Neuronal stem cell (in vitro differentiated cells): ENCODE measurements at regions not wholly inside any gene's neighbourhood (a gene's known extent, or its start where the extent isn't known, plus 50 kb on each side); places are given as distances from the start of the nearest gene placed in this dataset.

ENCODE experiments used
- DNase-seq: peaks from one replicate; pipeline ENCODE4 v3.0.0-alpha.2; 2013; ENCODE audit warnings: low spot score
- H2AFZ ChIP-seq: one replicate; pipeline ENCODE4 v1.6.1; 2013; ENCODE audit warnings: mild to moderate bottlenecking, low read length, inconsistent platforms
- H2AK5ac ChIP-seq: 2 replicates; pipeline ENCODE4 v1.6.1; 2013; ENCODE audit warnings: low read depth, mild to moderate bottlenecking, inconsistent platforms, low read length, moderate library complexity, mixed read lengths
- H2BK120ac ChIP-seq: 2 replicates; pipeline ENCODE4 v1.6.1; 2013; ENCODE audit warnings: low read depth, mild to moderate bottlenecking, inconsistent platforms, low read length, moderate library complexity, mixed read lengths
- H2BK12ac ChIP-seq: one replicate; pipeline ENCODE4 v1.6.1; 2013; ENCODE audit warnings: low read length, inconsistent platforms
- H2BK15ac ChIP-seq: 2 replicates; pipeline ENCODE4 v1.6.1; 2013; ENCODE audit warnings: mild to moderate bottlenecking, low read length, inconsistent platforms, mixed read lengths
- H2BK5ac ChIP-seq: one replicate; pipeline ENCODE4 v1.6.1; 2013; ENCODE audit warnings: inconsistent platforms, mild to moderate bottlenecking, low read length, moderate library complexity
- H3K14ac ChIP-seq: one replicate; pipeline ENCODE4 v1.6.1; 2013; ENCODE audit warnings: low read length, inconsistent platforms
- H3K18ac ChIP-seq: 2 replicates; pipeline ENCODE4 v1.6.1; 2013; ENCODE audit warnings: low read length, inconsistent platforms
- H3K23ac ChIP-seq: 2 replicates; pipeline ENCODE4 v1.6.1; 2013; ENCODE audit warnings: low read depth, mild to moderate bottlenecking, mixed read lengths, low read length, inconsistent platforms; ENCODE audit not compliant: poor library complexity
- H3K27ac ChIP-seq: replicated peaks from 3 replicates; pipeline ENCODE4 v1.5.1; 2013; ENCODE audit warnings: low read length, inconsistent platforms
- H3K27me3 ChIP-seq, 3 experiments: 2 replicates each; pipeline ENCODE4 v1.6.1; 2013; ENCODE audit warnings: low read length in 3 of 3, mild to moderate bottlenecking in 2 of 3, inconsistent platforms in 1 of 3, low read depth in 1 of 3, mixed read lengths in 1 of 3, moderate library complexity in 1 of 3; ENCODE audit not compliant: control insufficient read depth in 3 of 3, insufficient read depth in 3 of 3
- H3K36me3 ChIP-seq, 2 donors: replicated peaks in 1 of 2; 2 replicates each; pipeline ENCODE4 v1.6.1; 2013; ENCODE audit warnings: low read length in 2 of 2; ENCODE audit not compliant: control insufficient read depth in 2 of 2, insufficient read depth in 2 of 2
- H3K4ac ChIP-seq: 2 replicates; pipeline ENCODE4 v1.6.1; 2013; ENCODE audit warnings: inconsistent platforms, mild to moderate bottlenecking, low read length, moderate library complexity
- H3K4me1 ChIP-seq, 2 donors: 1 replicate in 1 of 2; 2 replicates in 1 of 2; pipeline ENCODE4 v1.6.1; 2013; ENCODE audit warnings: low read length in 2 of 2, low read depth in 1 of 2; ENCODE audit not compliant: control insufficient read depth in 2 of 2, insufficient read depth in 1 of 2
- H3K4me2 ChIP-seq: one replicate; pipeline ENCODE4 v1.6.1; 2013; ENCODE audit warnings: mild to moderate bottlenecking, low read length, inconsistent platforms; ENCODE audit not compliant: insufficient read depth, poor library complexity, severe bottlenecking
- H3K4me3 ChIP-seq, 2 donors: 2 replicates each; pipeline ENCODE4 v1.5.1; 2013; ENCODE audit warnings: low read length in 2 of 2, mild to moderate bottlenecking in 2 of 2, inconsistent platforms in 1 of 2, moderate library complexity in 1 of 2
- H3K79me1 ChIP-seq: one replicate; pipeline ENCODE4 v1.6.1; 2013; ENCODE audit warnings: low read depth, mild to moderate bottlenecking, inconsistent platforms, low read length, moderate library complexity
- H3K9ac ChIP-seq: one replicate; pipeline ENCODE4 v1.6.1; 2013; ENCODE audit warnings: mild to moderate bottlenecking, low read depth, low read length, inconsistent platforms; ENCODE audit not compliant: poor library complexity
- H3K9me3 ChIP-seq, 2 donors: replicated peaks in 1 of 2; 2 replicates each; pipeline versions ENCODE3 to v1.6.1; 2013; ENCODE audit warnings: low read length in 2 of 2, mild to moderate bottlenecking in 2 of 2, inconsistent platforms in 1 of 2, low read depth in 1 of 2, mixed read lengths in 1 of 2, moderate library complexity in 1 of 2; ENCODE audit not compliant: control insufficient read depth in 2 of 2, insufficient read depth in 1 of 2
- H4K8ac ChIP-seq: one replicate; pipeline ENCODE4 v1.6.1; 2013; ENCODE audit warnings: low read depth, mild to moderate bottlenecking, inconsistent platforms, low read length, moderate library complexity
- H4K91ac ChIP-seq: one replicate; pipeline ENCODE4 v1.6.1; 2013; ENCODE audit warnings: low read length, low read depth, mild to moderate bottlenecking, inconsistent platforms; ENCODE audit not compliant: poor library complexity
- WGBS, 2 donors: extraction: QIAGEN DNeasy Blood & Tissue Kit; methylation state at CpG; one replicate each; pipeline ENCODE4 v1.1.7; 2013; ENCODE audit warnings: missing lambda C conversion rate in 2 of 2, mixed read lengths in 1 of 2; ENCODE audit not compliant: insufficient read length in 2 of 2, insufficient replicate concordance in 1 of 2; ENCODE audit errors: extremely low coverage in 2 of 2; 5-methylcytosine and 5-hydroxymethylcytosine counted together

DNA sequence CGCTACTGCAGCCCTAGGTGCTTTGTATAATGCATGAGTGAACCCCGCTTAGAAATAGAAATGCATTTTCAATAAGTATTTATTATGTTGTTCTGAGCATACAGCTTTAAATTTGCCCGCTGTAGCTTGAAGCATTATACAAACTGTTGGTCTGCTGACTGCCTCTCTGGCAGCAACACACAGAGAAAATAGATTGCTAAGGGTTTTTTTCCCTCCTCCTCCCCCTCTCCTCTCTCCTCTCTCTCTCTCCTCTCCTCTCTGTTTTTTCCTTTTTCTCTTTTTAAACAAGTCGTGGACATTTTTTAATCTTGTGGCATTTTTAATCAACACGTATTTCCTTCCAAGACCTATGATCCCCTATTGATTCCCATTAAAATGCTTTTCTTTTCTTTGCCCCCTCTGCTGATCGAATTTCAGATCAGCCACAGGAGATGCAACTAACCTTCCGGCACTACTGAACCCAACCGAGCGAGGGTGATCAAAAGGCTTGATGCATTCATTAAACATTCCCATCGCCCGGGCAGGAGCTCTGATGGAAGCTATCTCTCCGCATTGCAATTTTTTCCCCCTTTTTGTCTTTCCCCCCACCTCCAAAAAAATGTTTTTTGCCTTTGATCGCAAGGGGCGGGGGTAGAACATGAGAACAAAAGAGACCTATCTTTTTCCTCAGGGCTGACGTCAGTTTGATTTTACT is 90.7 kb upstream of the ARID1B start:
- Histone ChIP-seq H3K4me1 (peaks cover 2 to 3% of the 10 kb centered on the region in 2 donors), H3K4me3 (peak overlapping the region; percentile 78 to 98), H2AK5ac (no peak overlapping the region), H3K9me3 (no peaks in the 10 kb centered on the region), H3K14ac (peak overlapping the region; percentile 99), H4K8ac (no peak overlapping the region), H3K9ac (peak overlapping the region; percentile 92), H3K36me3 (no peaks in the 10 kb centered on the region), H2BK15ac (no peak overlapping the region), H2BK5ac (peak overlapping the region; percentile 84), H2BK120ac (no peak overlapping the region), H3K27ac (peak overlapping the region; percentile 95), H3K4ac (no peak overlapping the region), H3K4me2 (peak overlapping the region; percentile 79), H3K18ac (no peak overlapping the region), H3K79me1 (no peaks in the 10 kb centered on the region), H4K91ac (no peak overlapping the region), H3K27me3 (peaks cover 0 to 21% (median 0%) of the 10 kb centered on the region in 3 experiments), H2BK12ac (no peak overlapping the region), H3K23ac (no peak overlapping the region), H2AFZ (peak overlapping the region; percentile 98)
- no peak for DNase-seq
- no CpG with 5 or more reads among the region's 15 CpGs for WGBS, 2 donors

- H2BK5ac ChIP-seq, result no peak overlapping the region
- H2AK5ac ChIP-seq, result no peak overlapping the region
- H2AFZ ChIP-seq, result peak overlapping the region; percentile 98
- H4K91ac ChIP-seq, result no peak overlapping the region
- H2BK120ac ChIP-seq, result no peak overlapping the region
- no peak overlapping the region for H2BK15ac ChIP-seq
- H3K27ac ChIP-seq, result no peak overlapping the region
- no CpG with 5 or more reads among the region's 4 CpGs for WGBS, 2 donors
- DNase-seq, result no peak
- H3K36me3 ChIP-seq, result no peaks in the 10 kb centered on the region
- peaks cover 0 to 19% (median 0%) of the 10 kb centered on the region in 3 experiments for H3K27me3 ChIP-seq
- H3K9ac ChIP-seq, result no peak overlapping the region
- no peak overlapping the region for H4K8ac ChIP-seq
- no peak overlapping the region for H3K4ac ChIP-seq
- peak overlapping the region in 1 of 2 donors; percentile 78 for H3K4me3 ChIP-seq
- no peak overlapping the region for H3K14ac ChIP-seq
- peaks cover 2 to 3% of the 10 kb centered on the region in 2 donors for H3K4me1 ChIP-seq
- no peak overlapping the region for H2BK12ac ChIP-seq
- no peak overlapping the region for H3K23ac ChIP-seq
- no peak overlapping the region for H3K18ac ChIP-seq
- H3K79me1 ChIP-seq, result no peaks in the 10 kb centered on the region
- H3K4me2 ChIP-seq, result no peak overlapping the region
- H3K9me3 ChIP-seq, result no peaks in the 10 kb centered on the region
Measured at GRCh38 chr6:156685823-156686222, 91.4 kb upstream of the ARID1B start.

- no peak for DNase-seq
- no peak overlapping the region for H4K8ac ChIP-seq
- H3K9ac ChIP-seq, result no peak overlapping the region
- no peak overlapping the region for H3K23ac ChIP-seq
- no peaks in the 10 kb centered on the region for H3K36me3 ChIP-seq
- no peak overlapping the region for H3K18ac ChIP-seq
- peaks cover 2 to 3% of the 10 kb centered on the region in 2 donors for H3K4me1 ChIP-seq
- no peak overlapping the region for H4K91ac ChIP-seq
- no peak overlapping the region for H3K4ac ChIP-seq
- no peak overlapping the region for H2BK120ac ChIP-seq
- H2BK15ac ChIP-seq, result no peak overlapping the region
- no peak overlapping the region for H3K27ac ChIP-seq
- no peak overlapping the region for H2BK12ac ChIP-seq
- no peak overlapping the region for H2BK5ac ChIP-seq
- no peaks in the 10 kb centered on the region for H3K79me1 ChIP-seq
- H2AK5ac ChIP-seq, result no peak overlapping the region
- H3K4me3 ChIP-seq, result no peak overlapping the region
- WGBS, 2 donors, result no CpG with 5 or more reads among the region's 5 CpGs
- H3K9me3 ChIP-seq, result no peaks in the 10 kb centered on the region
- H2AFZ ChIP-seq, result no peak overlapping the region
- H3K4me2 ChIP-seq, result no peak overlapping the region
- H3K14ac ChIP-seq, result no peak overlapping the region
- H3K27me3 ChIP-seq, result peaks cover 0 to 11% (median 0%) of the 10 kb centered on the region in 3 experiments
Measured at GRCh38 chr6:156683821-156684220, 93.4 kb upstream of the ARID1B start.

DNA sequence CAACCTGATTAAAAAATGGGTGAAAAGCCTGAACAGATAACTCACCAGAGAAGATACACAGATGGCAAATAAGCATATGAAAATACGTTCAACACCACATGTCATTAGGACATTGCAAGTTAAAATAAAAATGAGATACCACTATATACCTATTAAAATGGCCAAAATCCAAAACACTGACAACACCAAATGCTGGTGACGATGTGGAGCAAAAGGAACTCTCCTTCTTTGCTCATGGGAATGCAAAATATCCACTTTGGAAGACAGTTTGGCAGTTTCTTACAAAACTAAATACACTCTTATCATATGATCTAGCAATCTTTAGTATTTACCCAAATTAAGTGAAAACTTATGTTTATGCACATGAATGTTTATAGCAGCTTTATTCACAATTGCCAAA is 100.5 kb upstream of the ARID1B start:
- Histone ChIP-seq H3K9me3 (no peaks in the 10 kb centered on the region), H4K91ac (no peak overlapping the region), H2AK5ac (no peak overlapping the region), H2BK120ac (no peak overlapping the region), H3K18ac (no peak overlapping the region), H3K4me3 (no peak overlapping the region), H3K4me1 (no peaks in the 10 kb centered on the region), H3K27me3 (no peaks in the 10 kb centered on the region), H2BK15ac (no peak overlapping the region), H4K8ac (no peak overlapping the region), H3K14ac (no peak overlapping the region), H3K4me2 (no peak overlapping the region), H3K9ac (no peak overlapping the region), H3K36me3 (no peaks in the 10 kb centered on the region), H2AFZ (no peak overlapping the region), H2BK5ac (no peak overlapping the region), H3K4ac (no peak overlapping the region), H3K27ac (no peak overlapping the region), H3K79me1 (no peaks in the 10 kb centered on the region), H2BK12ac (no peak overlapping the region), H3K23ac (no peak overlapping the region)
- no peak for DNase-seq
- no CpG with 5 or more reads among the region's 2 CpGs for WGBS, 2 donors
